Lower leg skin (tissue), 3 donors: ENCODE measurements at regions not wholly inside any gene's neighbourhood (a gene's known extent, or its start where the extent isn't known, plus 50 kb on each side); places are given as distances from the start of the nearest gene placed in this dataset.

Source experiments
- POLR2A ChIP-seq, 2 donors: fragments of 450-650 bp; IDR thresholded peaks; one replicate each; pipeline ENCODE4 v1.6.1; 2016 to 2017; ENCODE audit warnings: antibody characterized with exemption in 2 of 2, mild to moderate bottlenecking in 1 of 2, moderate library complexity in 1 of 2
- TF ChIP-seq, protein P1 (sequence below), 3 donors: fragments of 450-650 bp; IDR thresholded peaks; one replicate each; pipeline ENCODE4 v1.5.1; 2016; ENCODE audit warnings: antibody characterized with exemption in 3 of 3, mild to moderate bottlenecking in 3 of 3, moderate library complexity in 2 of 3

- TF ChIP-seq, protein P1, sequence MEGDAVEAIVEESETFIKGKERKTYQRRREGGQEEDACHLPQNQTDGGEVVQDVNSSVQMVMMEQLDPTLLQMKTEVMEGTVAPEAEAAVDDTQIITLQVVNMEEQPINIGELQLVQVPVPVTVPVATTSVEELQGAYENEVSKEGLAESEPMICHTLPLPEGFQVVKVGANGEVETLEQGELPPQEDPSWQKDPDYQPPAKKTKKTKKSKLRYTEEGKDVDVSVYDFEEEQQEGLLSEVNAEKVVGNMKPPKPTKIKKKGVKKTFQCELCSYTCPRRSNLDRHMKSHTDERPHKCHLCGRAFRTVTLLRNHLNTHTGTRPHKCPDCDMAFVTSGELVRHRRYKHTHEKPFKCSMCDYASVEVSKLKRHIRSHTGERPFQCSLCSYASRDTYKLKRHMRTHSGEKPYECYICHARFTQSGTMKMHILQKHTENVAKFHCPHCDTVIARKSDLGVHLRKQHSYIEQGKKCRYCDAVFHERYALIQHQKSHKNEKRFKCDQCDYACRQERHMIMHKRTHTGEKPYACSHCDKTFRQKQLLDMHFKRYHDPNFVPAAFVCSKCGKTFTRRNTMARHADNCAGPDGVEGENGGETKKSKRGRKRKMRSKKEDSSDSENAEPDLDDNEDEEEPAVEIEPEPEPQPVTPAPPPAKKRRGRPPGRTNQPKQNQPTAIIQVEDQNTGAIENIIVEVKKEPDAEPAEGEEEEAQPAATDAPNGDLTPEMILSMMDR (IDR thresholded peaks at IDR 0.05) = no peak
- no peak for TF ChIP-seq POLR2A (IDR thresholded peaks at IDR 0.05)
Observed at GRCh38 chr15:62270216-62270921, 105.3 kb upstream of the C2CD4B start.
